BJ (cell line): ENCODE measurements at regions not wholly inside any gene's neighbourhood (a gene's known extent, or its start where the extent isn't known, plus 50 kb on each side); places are given as distances from the start of the nearest gene placed in this dataset.

Source experiments
- CTCF ChIA-PET: fragments of 350-600 bp; formaldehyde crosslinking; extraction: SDS; loops from one replicate; lab custom pipeline; 2021; ENCODE audit warnings: antibody characterized with exemption, inconsistent platforms; lab: Yijun Ruan, JAX
- POLR2A ChIA-PET: fragments of 300-600 bp; sonication (Branson Sonifier 250); formaldehyde crosslinking; extraction: SDS; loops from one replicate; lab custom pipeline; 2021; ENCODE audit warnings: antibody characterized with exemption; lab: Charles Lee
- DNase-seq: peaks from one replicate; pipeline ENCODE4 v3.0.0-alpha.2; 2011; ENCODE audit warnings: low read depth
- H3K27me3 ChIP-seq: 2 replicates; pipeline ENCODE4 v1.6.0; 2011; ENCODE audit warnings: low read length; ENCODE audit not compliant: control insufficient read depth, insufficient read depth
- H3K36me3 ChIP-seq: 2 replicates; pipeline ENCODE4 v1.5.1; 2011; ENCODE audit warnings: low read length; ENCODE audit not compliant: control insufficient read depth, insufficient read depth
- H3K4me3 ChIP-seq: 2 replicates; pipeline ENCODE4 v1.5.1; 2011; ENCODE audit warnings: low read depth, mild to moderate bottlenecking, control low read depth, low read length
- TF ChIP-seq, protein P1 (sequence below): IDR thresholded peaks from 2 replicates; pipeline ENCODE4 v1.5.1; 2011; ENCODE audit warnings: low read depth, mild to moderate bottlenecking, control low read depth, inconsistent platforms, low read length, moderate library complexity; ENCODE audit not compliant: insufficient read depth

- POLR2A ChIA-PET, result no interaction called here
- CTCF ChIA-PET, result no interaction called here
- no peaks in the 10 kb centered on the region for H3K36me3 ChIP-seq
- H3K27me3 ChIP-seq, result no peaks in the 10 kb centered on the region
- DNase-seq, result no peak
- TF ChIP-seq, protein P1, sequence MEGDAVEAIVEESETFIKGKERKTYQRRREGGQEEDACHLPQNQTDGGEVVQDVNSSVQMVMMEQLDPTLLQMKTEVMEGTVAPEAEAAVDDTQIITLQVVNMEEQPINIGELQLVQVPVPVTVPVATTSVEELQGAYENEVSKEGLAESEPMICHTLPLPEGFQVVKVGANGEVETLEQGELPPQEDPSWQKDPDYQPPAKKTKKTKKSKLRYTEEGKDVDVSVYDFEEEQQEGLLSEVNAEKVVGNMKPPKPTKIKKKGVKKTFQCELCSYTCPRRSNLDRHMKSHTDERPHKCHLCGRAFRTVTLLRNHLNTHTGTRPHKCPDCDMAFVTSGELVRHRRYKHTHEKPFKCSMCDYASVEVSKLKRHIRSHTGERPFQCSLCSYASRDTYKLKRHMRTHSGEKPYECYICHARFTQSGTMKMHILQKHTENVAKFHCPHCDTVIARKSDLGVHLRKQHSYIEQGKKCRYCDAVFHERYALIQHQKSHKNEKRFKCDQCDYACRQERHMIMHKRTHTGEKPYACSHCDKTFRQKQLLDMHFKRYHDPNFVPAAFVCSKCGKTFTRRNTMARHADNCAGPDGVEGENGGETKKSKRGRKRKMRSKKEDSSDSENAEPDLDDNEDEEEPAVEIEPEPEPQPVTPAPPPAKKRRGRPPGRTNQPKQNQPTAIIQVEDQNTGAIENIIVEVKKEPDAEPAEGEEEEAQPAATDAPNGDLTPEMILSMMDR, result no peak
- H3K4me3 ChIP-seq, result no peak overlapping the region
Observed at GRCh38 chr15:95371664-95372063, 958.8 kb upstream of the NR2F2 start.

DNA sequence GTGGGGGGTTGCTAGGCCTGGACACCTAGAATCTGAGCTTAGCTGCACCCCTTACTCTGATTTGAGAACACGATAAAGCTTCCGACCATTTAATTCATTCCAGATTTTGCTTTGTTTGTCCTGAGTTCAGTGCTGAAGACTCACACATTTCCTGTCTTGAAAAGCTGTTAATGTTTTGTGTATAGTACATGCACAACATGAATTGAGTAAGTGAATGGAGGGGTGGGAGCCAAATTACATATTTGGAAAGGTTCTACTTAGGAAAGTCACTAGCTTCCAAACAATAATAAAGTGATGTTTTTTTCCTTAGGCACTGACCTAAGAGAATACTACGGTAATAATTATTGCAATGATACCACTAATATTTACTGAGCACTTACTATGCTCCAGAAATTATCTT, 955.2 kb upstream of the NR2F2 start:
- no peaks in the 10 kb centered on the region for H3K27me3 ChIP-seq
- H3K36me3 ChIP-seq, result no peaks in the 10 kb centered on the region
- POLR2A ChIA-PET, result no interaction called here
- H3K4me3 ChIP-seq, result no peak overlapping the region
- DNase-seq, result no peak
- TF ChIP-seq, protein P1, result no peak
- CTCF ChIA-PET, result interaction anchor here (1.0 to 2.2 kb wide), 5 partner anchors 8 to 115 kb away, joined by 3 to 6 read pairs (median 3); no protein-coding TSS in a partner anchor

DNA sequence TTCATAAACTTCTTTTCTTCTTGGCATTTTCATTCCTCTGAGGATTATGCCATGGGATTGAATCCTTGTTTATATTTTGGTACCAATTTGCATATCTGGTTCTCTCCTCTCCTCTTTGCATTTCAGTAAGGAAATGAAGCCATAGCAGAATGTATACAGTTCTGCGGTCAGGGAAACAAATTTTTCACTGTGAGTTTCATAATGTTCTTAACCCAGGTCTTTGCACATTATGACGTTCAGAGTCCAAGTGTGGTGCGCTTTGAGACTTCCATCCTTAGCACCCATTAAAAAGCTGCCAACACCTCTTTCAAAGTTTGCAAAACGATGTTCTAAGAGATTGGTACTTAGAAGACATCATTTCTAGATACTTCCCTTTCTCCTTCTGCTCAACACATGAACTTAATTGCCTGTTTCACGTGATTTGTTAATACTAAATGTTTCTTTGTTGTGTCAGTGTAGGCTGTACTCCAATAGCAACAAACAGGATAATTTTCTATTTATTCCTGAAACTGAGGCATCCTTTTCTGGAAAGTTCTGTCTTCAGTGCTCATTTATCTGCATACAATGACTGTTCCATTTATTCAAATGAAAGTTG, 953.1 kb upstream of the NR2F2 start:
- DNase-seq, result no peak
- H3K27me3 ChIP-seq, result no peaks in the 10 kb centered on the region
- ChIA-PET POLR2A (no interaction called here), CTCF (no interaction called here)
- TF ChIP-seq, protein P1, result no peak
- H3K36me3 ChIP-seq, result no peaks in the 10 kb centered on the region
- H3K4me3 ChIP-seq, result no peak overlapping the region

DNA sequence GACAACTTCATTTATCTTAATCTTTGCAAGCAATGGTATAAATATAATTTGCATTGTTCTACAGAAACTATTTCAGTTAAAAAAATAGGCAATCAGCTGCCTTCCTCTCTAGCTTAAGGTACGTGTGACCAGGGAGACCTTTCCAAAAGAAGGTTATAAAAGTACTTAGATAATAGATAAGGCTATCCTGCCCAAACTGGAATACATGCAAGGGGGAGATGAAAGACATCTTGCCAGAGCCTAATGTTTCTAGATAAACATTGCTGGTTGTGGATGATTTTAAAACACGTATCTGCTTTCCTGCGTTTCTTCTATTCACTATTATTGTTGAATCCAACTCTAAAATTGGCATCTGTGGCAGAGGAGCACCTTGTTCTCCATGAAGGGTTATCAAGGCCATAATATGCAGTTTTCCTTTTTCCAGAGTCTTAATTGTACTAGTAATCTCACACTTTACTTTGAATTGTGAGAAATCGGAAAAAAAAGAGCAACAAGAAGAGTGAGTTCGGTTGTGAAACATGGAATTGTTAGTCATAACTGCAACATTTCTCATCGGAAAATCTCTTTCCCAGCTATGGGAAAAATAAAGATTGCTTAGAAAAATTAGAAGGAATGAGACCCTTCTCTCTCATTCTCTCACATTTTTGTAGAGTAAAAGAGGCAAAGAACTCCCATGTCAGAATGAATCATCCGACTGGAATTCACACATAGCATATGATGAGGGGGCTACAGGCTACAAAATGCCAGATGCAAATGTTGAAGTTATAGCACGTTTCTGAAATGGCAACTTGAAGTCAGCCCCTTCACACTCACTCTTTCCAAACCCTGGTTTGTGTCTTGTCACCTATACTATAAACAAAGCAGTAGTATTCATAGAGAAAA, 936.1 kb upstream of the NR2F2 start:
- no peak overlapping the region for H3K4me3 ChIP-seq
- POLR2A ChIA-PET, result no interaction called here
- no peaks in the 10 kb centered on the region for H3K36me3 ChIP-seq
- TF ChIP-seq, protein P1, result no peak
- CTCF ChIA-PET, result interaction anchor here (0.6 kb wide), 1 partner anchor 176 kb away, joined by 3 read pairs; no protein-coding TSS in a partner anchor
- no peaks in the 10 kb centered on the region for H3K27me3 ChIP-seq
- no peak for DNase-seq

DNA sequence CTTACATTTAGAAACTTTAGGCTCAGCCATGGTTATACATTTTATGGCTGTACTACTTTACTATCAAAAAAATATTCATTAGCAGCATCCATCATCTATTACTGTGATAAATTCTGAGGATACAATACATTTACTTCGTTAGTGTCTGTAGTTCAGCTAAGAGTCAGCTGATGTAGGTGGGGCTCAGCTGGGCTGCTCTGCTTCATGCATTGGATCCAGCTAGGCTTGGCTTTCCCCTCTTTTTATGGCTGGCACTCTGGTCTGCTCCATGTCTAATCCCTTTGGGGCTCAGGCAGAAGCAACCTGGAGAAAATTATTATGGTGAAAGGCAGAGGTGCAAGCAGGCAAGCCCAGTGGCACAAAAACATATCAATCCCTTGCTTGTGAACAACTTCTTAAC, 930.1 kb upstream of the NR2F2 start:
- Histone ChIP-seq H3K4me3 (no peak overlapping the region), H3K27me3 (no peaks in the 10 kb centered on the region), H3K36me3 (no peaks in the 10 kb centered on the region)
- POLR2A ChIA-PET, result no interaction called here
- TF ChIP-seq, protein P1, result no peak
- CTCF ChIA-PET, result interaction anchor here (0.6 kb wide), 1 partner anchor 47 kb away, joined by 4 read pairs; no protein-coding TSS in a partner anchor
- DNase-seq, result no peak
